GM21825 (cell line): ENCODE measurements at regions not wholly inside any gene's neighbourhood (a gene's known extent, or its start where the extent isn't known, plus 50 kb on each side); places are given as distances from the start of the nearest gene placed in this dataset.
A peak's percentile ranks its signal among the peaks of the same experiment; 100 is the strongest.

Experiments used
- ATAC-seq: cut with Tn5 transposase; IDR thresholded peaks from one replicate; pipeline ENCODE4 v1.9.1; 2021; ENCODE audit warnings: mild to moderate bottlenecking, moderate library complexity; ENCODE audit not compliant: unreplicated experiment

DNA sequence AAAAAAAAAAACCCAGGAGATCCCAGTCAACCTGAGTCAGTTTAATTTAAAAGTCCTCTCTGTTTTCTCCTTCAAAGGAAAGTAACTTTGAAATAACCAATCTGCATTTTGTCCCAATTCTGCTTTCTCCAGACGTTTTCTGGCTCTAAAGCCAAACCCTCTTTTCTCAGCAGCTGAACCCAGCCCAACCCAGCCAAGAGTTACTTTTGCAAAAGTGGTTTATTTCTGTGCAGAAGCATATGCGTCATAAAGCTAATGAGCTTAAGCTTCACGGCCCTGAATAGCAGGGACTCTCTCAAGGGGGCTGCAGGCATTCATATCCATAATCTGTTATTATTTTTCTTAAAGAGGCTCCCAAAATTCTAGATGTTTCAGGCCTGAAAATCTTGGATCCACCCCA, 176.6 kb downstream of the GALC start:
- ATAC-seq = no peak

DNA sequence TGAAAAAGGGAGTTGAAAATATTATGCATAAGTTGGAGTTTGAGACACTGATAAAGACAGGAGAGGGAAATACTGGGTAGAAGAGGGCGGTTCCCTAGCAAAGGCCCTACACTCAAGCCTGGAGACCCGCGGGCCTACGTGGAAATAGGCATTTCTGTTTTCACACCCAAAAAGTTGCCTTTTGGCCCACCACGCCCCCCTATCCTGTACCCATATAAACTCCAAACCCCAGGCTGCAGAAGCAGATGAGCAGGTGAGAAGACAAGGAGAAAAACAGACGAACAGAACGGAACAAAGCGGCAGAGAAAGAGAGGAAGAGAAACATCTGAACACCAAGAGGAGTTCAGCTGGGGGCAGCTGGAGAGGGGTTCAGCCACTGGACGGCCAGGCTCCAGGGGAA, 177.9 kb downstream of the GALC start:
- no peak for ATAC-seq

DNA sequence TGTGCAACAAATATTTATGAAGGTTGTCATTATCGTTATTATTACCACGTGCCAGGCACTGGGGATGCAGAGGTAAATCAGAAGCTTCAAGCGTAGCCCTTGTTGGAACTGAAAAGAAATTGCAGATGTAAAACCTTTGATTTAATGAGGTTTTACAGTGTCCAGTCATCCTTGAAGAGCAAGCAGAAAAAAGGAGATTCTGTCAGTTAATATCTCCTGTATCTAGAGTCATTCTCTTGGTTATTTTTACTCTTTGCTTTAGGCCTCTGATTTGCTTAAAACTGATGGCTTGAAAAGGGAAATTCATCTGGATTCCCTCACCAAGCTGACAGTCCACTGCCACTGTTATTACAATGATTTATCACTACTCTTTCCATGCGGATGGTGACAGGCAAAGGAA, 179.3 kb downstream of the GALC start:
- ATAC-seq = no peak

- no peak for ATAC-seq
Measured at GRCh38 chr14:87813211-87813610, 179.8 kb downstream of the GALC start.

DNA sequence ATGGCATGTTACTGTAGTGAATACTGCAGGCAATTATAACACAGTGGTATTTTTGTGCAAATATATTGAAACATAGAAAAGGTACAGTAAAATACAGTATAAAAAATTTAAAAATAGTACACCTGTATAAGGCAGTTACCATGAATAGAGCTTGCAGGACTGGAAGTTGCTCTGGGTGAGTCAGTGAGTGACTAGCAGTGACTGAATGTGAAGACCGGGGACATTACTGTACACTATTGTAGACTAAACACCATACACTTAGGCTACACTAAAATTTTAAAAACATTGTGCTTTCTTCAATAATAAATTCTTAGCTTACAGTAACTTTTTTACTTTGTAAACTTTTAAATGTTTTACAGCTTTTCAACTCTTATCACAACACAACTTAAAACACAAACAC, 181.7 kb downstream of the GALC start:
- ATAC-seq = no peak

GRCh38 chr14:87810711-87811110, 182.3 kb downstream of the GALC start:
- ATAC-seq = no peak

DNA sequence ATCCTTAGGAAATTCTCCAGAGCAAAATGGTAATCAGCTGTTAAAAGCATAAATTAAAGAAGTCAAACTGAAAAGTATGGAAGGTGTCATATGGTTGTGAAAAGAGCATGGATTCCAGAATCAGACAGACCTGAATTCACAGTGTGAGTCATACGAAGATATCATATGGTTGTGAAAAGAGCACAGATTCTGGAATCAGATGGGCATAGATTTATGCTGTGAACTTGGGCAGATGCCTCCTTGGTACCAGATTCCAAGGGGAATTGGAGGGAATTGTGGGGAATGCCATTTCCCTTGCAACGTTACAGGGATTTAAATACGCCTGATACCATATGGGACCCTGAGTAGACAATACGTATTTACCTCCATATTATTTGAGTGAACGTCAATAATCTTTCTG, 183.7 kb downstream of the GALC start:
- ATAC-seq = no peak

GRCh38 chr14:87805315-87805723, 187.7 kb downstream of the GALC start:
- ATAC-seq = no peak

GRCh38 chr14:87800216-87800615, 192.8 kb downstream of the GALC start:
- ATAC-seq = no peak

DNA sequence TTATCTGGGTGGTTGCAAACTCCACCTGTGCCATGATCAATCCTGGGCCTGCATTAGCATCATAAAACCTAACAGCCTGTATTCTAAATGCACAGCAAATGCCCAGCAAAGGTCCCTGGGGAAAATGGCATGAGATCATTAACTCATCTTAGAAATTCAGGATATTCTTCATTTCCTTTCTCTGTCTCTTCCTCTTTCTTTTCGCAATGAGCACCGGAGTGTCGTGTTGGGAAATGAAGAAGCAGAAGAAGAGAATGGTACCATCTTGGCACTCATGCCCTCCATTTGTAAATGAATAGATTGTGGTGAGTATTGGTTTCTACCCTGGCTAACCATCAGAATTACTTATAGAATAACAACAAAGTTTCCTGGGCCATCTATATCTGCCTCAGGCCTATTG, 193.6 kb downstream of the GALC start:
- ATAC-seq = no peak

DNA sequence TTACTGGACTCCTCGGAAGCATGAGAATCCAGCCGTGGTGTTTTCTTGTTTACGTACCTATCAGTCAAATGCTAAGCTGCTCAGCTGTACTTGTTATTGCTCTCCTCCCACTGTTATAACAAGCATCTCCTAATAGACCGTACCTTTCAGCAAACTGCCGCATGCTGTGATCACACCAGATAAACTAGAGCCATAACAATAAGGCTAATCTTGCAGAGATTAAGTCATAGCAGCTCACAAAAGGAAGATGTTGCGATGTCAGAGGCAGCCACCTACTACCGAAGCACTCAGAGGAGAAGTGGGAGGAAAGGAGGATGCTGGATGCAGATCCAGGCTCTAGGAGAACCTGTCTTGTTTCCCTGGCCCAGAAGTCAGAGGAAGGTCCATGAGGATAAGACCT, 196.0 kb downstream of the GALC start:
- no peak for ATAC-seq

DNA sequence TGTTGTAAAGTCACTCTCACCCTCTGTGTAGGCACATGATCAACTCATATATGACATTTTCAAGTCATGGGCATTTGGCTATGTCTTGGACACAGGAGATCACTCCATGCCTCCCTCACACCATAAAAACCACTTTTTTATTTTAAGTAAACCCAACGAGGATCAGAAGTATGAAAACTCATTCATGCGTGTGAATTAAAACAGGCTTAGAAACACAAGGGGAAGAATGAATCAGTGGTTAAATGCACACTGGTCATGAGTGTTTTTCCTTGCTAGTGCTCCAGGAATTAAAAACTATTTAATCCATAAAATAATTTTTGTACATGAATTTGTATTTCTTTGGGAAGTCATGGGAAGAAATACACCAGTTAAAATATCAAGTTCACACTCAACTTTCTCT, 198.4 kb downstream of the GALC start:
- no peak for ATAC-seq

DNA sequence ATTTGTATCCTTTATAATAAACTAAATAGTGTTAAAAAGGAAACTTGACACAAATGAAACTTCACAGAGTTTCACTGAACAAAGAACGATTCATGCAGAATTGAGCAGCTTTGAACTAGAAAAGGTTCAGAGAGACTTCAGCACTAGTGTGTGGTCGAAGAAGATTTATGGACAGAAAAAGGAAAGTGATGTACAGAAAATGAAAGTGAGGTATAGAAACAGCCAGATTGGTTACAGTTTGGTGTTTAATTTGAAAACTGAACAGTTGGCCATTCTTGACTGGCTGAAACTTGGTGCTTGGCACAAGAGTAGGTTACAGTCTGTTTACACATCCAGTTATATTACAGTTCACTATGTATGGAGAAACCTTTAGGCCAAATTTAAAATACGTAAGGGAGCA, 207.1 kb downstream of the GALC start:
- no peak for ATAC-seq

DNA sequence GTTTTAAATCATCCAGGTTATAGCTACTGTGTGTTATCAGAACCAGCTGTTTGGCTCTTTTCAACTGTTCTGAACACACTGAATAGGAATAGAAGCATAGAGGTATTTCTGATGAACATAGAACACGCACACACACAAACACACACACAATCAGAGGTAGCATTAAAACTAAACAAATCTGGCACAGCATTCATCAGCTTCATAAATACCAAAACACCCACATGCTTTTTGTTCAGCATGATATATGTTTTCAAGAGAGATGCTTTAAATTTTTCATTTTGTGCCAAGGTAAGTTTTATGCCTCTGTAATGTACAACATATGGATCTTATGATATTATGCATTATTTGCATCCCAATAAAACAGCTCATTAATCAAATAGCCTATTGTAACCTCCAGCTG, 208.6 kb downstream of the GALC start:
- ATAC-seq = no peak

DNA sequence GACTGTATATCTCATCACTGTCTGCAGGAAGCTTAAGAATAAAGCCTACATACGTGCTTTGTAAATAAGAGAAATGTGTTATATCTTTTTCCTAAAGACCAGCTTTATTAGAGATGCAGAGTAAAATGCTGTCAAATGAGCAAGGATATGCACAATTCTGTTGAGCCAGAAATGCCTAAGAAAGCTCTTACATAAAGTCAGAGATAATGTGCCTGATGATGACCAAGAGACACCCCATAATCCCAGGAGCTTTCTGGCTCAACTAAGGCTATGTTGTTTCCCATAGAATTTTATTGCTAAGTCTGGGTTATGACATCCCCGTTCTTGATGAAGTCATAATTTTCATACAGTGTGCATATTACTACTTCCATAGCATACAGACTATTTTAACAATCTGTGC, 209.9 kb downstream of the GALC start:
- no peak for ATAC-seq

DNA sequence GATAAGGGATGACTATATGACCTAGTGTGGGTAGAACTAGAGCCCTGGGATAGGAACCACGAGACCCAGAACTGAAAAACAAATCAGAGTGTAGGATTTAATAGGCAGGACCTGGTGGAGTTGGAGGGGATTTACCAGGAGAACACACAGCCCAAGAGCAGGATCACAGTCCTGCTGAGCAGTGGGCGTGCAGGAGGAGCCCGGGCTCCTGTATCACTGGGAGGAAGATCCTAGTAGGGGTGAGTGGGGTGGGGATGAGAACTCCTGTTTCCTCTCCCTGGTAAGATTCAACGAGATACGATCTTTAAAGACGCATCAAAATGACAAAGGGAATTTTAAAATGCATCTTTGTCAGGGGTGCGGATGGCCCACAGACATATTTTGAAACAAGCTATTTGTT, 220.1 kb downstream of the GALC start:
- ATAC-seq = no peak

DNA sequence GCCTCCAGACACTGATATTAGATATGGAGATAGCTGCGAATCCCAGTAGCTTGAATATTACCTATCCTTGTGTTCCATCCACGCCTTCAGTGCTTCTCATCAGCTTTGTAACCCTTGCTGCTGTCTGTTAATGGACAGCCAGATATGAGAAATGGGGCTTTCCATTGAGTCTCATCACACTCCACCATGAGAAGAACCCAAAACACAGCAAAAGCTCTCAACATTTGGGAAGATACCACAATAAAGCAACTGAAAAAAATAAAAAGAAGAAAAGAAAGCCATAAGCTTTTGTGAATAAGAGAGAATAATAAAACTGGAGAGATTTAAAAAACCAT, 225.4 kb downstream of the GALC start:
- ATAC-seq = peak; percentile 77

DNA sequence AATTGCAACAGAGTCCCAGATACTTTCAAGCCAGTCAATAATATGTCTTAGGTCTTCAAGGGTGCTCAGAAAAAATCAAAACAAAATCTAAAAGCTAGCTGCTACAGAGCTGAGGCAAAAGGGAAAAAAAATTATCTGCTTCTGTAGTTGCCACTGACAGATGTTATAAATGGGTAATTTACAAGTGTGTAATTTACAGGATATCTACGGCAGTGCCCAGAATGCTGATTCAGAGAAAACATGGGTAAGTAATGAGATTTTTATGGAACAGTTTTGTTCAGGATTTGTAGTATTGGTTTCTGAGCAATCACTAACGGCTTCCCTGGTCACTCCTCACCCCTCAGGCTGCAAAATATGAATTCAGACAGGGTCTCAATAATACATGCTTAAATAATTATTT, 234.1 kb downstream of the GALC start:
- no peak for ATAC-seq

- ATAC-seq = no peak
Measured at GRCh38 chr14:87756661-87757060, 236.3 kb downstream of the GALC start.

- ATAC-seq = no peak
Measured at GRCh38 chr14:87754520-87755223, 238.3 kb downstream of the GALC start.

- ATAC-seq = no peak
Measured at GRCh38 chr14:87748558-87748957, 244.4 kb downstream of the GALC start.

DNA sequence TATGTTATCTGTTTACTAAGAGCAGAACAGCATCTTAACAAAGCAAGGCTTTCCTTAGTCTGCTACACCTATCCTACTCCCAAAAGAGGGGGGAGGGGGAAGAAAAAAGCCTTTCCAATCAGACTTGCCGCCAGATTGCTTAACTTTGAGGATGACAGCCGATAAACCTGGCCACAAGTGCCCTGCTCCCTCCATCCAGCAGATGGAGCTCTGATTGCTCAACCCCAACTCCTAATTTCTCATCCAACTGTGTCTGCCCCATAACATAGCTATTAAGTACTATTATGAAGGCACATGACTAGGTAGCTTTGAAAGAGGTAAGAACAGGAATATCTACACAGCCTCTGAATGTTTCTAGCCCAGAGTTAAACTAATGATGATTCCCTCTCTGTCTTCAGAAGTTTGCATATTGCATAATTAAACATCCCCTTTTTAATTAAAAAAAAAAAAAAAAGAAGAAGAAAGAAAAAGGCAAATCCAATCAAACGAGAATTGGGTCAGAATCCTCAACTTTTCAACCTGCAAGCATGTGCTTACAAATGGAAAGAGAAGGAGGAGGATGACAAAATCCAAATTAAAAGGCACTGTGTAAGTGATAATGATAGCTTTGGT, 247.4 kb downstream of the GALC start:
- peak; percentile 69 for ATAC-seq
